H9 (cell line): ENCODE measurements at regions not wholly inside any gene's neighbourhood (a gene's known extent, or its start where the extent isn't known, plus 50 kb on each side); places are given as distances from the start of the nearest gene placed in this dataset.
"Not testable (repeated sequence)": the region's sequence is repeated elsewhere in the genome, so short reads cannot be mapped to it uniquely, and the experiment has no call there.

Experiments
- DNase-seq: peaks from one replicate; pipeline ENCODE4 v3.0.0-alpha.2; 2017
- H2AFZ ChIP-seq: one replicate; pipeline ENCODE4 v1.6.1; 2013; ENCODE audit warnings: mild to moderate bottlenecking, low read length, control low read depth, moderate library complexity
- H2AK5ac ChIP-seq: 2 replicates; pipeline ENCODE4 v1.6.1; 2013; ENCODE audit warnings: low read length, control low read depth, mixed read lengths; ENCODE audit not compliant: insufficient read length
- H2BK120ac ChIP-seq: one replicate; pipeline ENCODE4 v1.6.1; 2013; ENCODE audit warnings: low read depth, mild to moderate bottlenecking, low read length, control low read depth, inconsistent platforms; ENCODE audit not compliant: poor library complexity, severe bottlenecking
- H2BK12ac ChIP-seq: 2 replicates; pipeline ENCODE4 v1.6.1; 2013; ENCODE audit warnings: low read length, control low read depth, mixed read lengths, low read depth; ENCODE audit not compliant: insufficient read length
- H2BK15ac ChIP-seq: 2 replicates; pipeline ENCODE4 v1.6.1; 2013; ENCODE audit warnings: low read depth, low read length, control low read depth
- H2BK20ac ChIP-seq: one replicate; pipeline ENCODE4 v1.6.1; 2013; ENCODE audit warnings: low read depth, mild to moderate bottlenecking, low read length, control low read depth, inconsistent platforms; ENCODE audit not compliant: poor library complexity, severe bottlenecking
- H2BK5ac ChIP-seq: 2 replicates; pipeline ENCODE4 v1.6.1; 2013; ENCODE audit warnings: low read length, control low read depth, mixed read lengths; ENCODE audit not compliant: insufficient read length
- H3K14ac ChIP-seq: 2 replicates; pipeline ENCODE4 v1.6.1; 2013; ENCODE audit warnings: low read length, control low read depth; ENCODE audit not compliant: insufficient read depth
- H3K18ac ChIP-seq: 2 replicates; pipeline ENCODE4 v1.6.1; 2013; ENCODE audit warnings: low read depth, mild to moderate bottlenecking, mixed read lengths, low read length, control low read depth; ENCODE audit not compliant: insufficient read length
- H3K23ac ChIP-seq: 2 replicates; pipeline ENCODE4 v1.6.1; 2013; ENCODE audit warnings: low read length, control low read depth, mixed read lengths, low read depth; ENCODE audit not compliant: insufficient read length
- H3K23me2 ChIP-seq: 2 replicates; pipeline ENCODE4 v1.6.1; 2013; ENCODE audit warnings: low read depth, mild to moderate bottlenecking, mixed read lengths, low read length, control low read depth; ENCODE audit not compliant: insufficient read length, poor library complexity, severe bottlenecking
- H3K27ac ChIP-seq: 2 replicates; pipeline ENCODE4 v1.5.1; 2013; ENCODE audit warnings: low read length, control low read depth, mixed read lengths, low read depth; ENCODE audit not compliant: insufficient read length
- H3K27me3 ChIP-seq: 2 replicates; pipeline ENCODE4 v1.6.1; 2013; ENCODE audit warnings: low read length, control low read depth, inconsistent platforms; ENCODE audit not compliant: insufficient read depth
- H3K4ac ChIP-seq: 2 replicates; pipeline ENCODE4 v1.6.1; 2013; ENCODE audit warnings: low read depth, mild to moderate bottlenecking, control low read depth, inconsistent platforms, low read length, moderate library complexity
- H3K4me1 ChIP-seq: 2 replicates; pipeline ENCODE4 v1.6.1; 2013; ENCODE audit warnings: low read length, control low read depth, inconsistent platforms; ENCODE audit not compliant: insufficient read depth
- H3K4me2 ChIP-seq: 2 replicates; pipeline ENCODE4 v1.6.1; 2013; ENCODE audit warnings: low read length, control low read depth, mixed read lengths; ENCODE audit not compliant: insufficient read length, insufficient read depth
- H3K56ac ChIP-seq: 2 replicates; pipeline ENCODE4 v1.6.1; 2013; ENCODE audit warnings: low read depth, mild to moderate bottlenecking, mixed read lengths, low read length, control low read depth; ENCODE audit not compliant: insufficient read length
- H3K79me1 ChIP-seq: 2 replicates; pipeline ENCODE4 v1.6.1; 2013; ENCODE audit warnings: low read depth, mild to moderate bottlenecking, moderate library complexity, low read length, control low read depth, inconsistent platforms; ENCODE audit not compliant: insufficient read depth, poor library complexity, severe bottlenecking
- H3K79me2 ChIP-seq: 2 replicates; pipeline ENCODE4 v1.6.1; 2013; ENCODE audit warnings: low read length, control low read depth, inconsistent platforms; ENCODE audit not compliant: insufficient read depth
- H3K9ac ChIP-seq: 2 replicates; pipeline ENCODE4 v1.6.1; 2013; ENCODE audit warnings: low read length, control low read depth, mixed read lengths; ENCODE audit not compliant: insufficient read length; ENCODE audit errors: extremely low read depth
- H3K9me3 ChIP-seq: one replicate; pipeline ENCODE4 v1.6.1; 2013; ENCODE audit warnings: low read depth, low read length, inconsistent platforms; ENCODE audit not compliant: control insufficient read depth
- H3T11ph ChIP-seq: one replicate; pipeline ENCODE4 v1.6.1; 2013; ENCODE audit warnings: mild to moderate bottlenecking, low read length, control low read depth, inconsistent platforms
- H4K20me1 ChIP-seq: one replicate; pipeline ENCODE4 v1.6.1; 2013; ENCODE audit not compliant: control insufficient read depth, insufficient read length, insufficient read depth
- H4K5ac ChIP-seq: 2 replicates; pipeline ENCODE4 v1.6.1; 2013; ENCODE audit warnings: low read depth, mild to moderate bottlenecking, mixed read lengths, low read length, control low read depth; ENCODE audit not compliant: insufficient read length
- H4K8ac ChIP-seq: replicated peaks from 2 replicates; pipeline ENCODE4 v1.6.1; 2013; ENCODE audit warnings: low read length, control low read depth, mixed read lengths, low read depth; ENCODE audit not compliant: insufficient read length
- H4K91ac ChIP-seq: 2 replicates; pipeline ENCODE4 v1.6.1; 2013; ENCODE audit warnings: low read depth, mild to moderate bottlenecking, moderate library complexity, mixed read lengths, low read length, control low read depth; ENCODE audit not compliant: insufficient read length
- H3K27ac Mint-ChIP-seq, 3 experiments: 2 replicates in 2 of 3; 3 replicates in 1 of 3; pipeline ENCODE4 v1.8.0; 2020 to 2021; ENCODE audit warnings: mixed read lengths in 3 of 3, mild to moderate bottlenecking in 1 of 3, moderate library complexity in 1 of 3
- H3K27me3 Mint-ChIP-seq: 2 replicates; pipeline ENCODE4 v1.8.0; 2021; ENCODE audit warnings: low read depth, mild to moderate bottlenecking, moderate library complexity, mixed read lengths
- H3K36me3 Mint-ChIP-seq, 3 experiments: 2 replicates in 2 of 3; 3 replicates in 1 of 3; pipeline ENCODE4 v1.8.0; 2020 to 2021; ENCODE audit warnings: low read depth in 3 of 3, mixed read lengths in 3 of 3; ENCODE audit not compliant: insufficient read depth in 1 of 3
- H3K4me1 Mint-ChIP-seq, 2 experiments: 2 replicates each; pipeline ENCODE4 v1.8.0; 2020; ENCODE audit warnings: mixed read lengths in 2 of 2
- H3K4me3 Mint-ChIP-seq, 2 experiments: 2 replicates in 1 of 2; 3 replicates in 1 of 2; pipeline ENCODE4 v1.8.0; 2020 to 2021; ENCODE audit warnings: mild to moderate bottlenecking in 2 of 2, mixed read lengths in 2 of 2, moderate library complexity in 1 of 2
- H3K9me3 Mint-ChIP-seq, 2 experiments: 2 replicates in 1 of 2; 3 replicates in 1 of 2; pipeline ENCODE4 v1.8.0; 2020; ENCODE audit warnings: mild to moderate bottlenecking in 2 of 2, mixed read lengths in 2 of 2, moderate library complexity in 1 of 2
- WGBS: extraction: QIAGEN DNeasy Blood & Tissue Kit; methylation state at CpG from one replicate; pipeline ENCODE4 v1.1.7; 2013; ENCODE audit warnings: missing lambda C conversion rate, low lambda C conversion rate, mixed read lengths; ENCODE audit not compliant: insufficient read length; ENCODE audit errors: extremely low coverage; 5-methylcytosine and 5-hydroxymethylcytosine counted together

- H3K36me3 Mint-ChIP-seq, DNase-seq, H2AK5ac ChIP-seq, H3K23me2 ChIP-seq, H2BK15ac ChIP-seq, H4K91ac ChIP-seq, H3K4me1 Mint-ChIP-seq, H2AFZ ChIP-seq, H3K4me3 Mint-ChIP-seq, H3K18ac ChIP-seq, H3K56ac ChIP-seq, H3K9me3 ChIP-seq, H3K79me1 ChIP-seq, H4K8ac ChIP-seq, H4K5ac ChIP-seq, H3K23ac ChIP-seq, H3K9ac ChIP-seq, H4K20me1 ChIP-seq, H2BK120ac ChIP-seq, H3K79me2 ChIP-seq, H3K4me1 ChIP-seq, H3K4ac ChIP-seq, H3K27ac ChIP-seq, H2BK20ac ChIP-seq, H3K4me2 ChIP-seq, H2BK5ac ChIP-seq, H3K27me3 ChIP-seq, H3T11ph ChIP-seq, H3K27ac Mint-ChIP-seq, H2BK12ac ChIP-seq, H3K14ac ChIP-seq: not testable (repeated sequence)
- Mint-ChIP-seq H3K27me3 (peaks cover 53% of the 10 kb centered on the region), H3K9me3 (peaks cover 39 to 45% of the 10 kb centered on the region in 2 experiments)
Observed at GRCh38 chr9:41047792-41048191, 80.7 kb downstream of the FOXD4L6 start.

DNA sequence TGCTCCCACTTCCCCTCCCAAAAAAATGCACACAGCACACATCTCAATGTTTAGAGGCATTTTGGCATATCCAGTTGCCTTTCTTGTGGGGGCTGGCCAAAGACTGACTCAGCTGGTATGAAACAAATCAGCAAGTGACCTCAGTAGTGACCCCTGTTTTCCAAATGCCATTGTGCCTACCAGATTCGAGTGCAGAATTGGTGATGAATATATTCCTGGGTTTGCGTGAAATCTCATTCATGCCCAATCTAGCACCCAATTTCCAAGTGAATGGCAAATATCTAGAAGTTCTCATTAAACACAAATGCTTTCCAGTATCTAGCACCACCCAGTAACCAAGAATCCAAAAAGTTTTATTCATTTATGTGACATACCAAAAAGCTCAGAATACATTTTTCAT, 83.6 kb downstream of the FOXD4L6 start:
- H2BK5ac ChIP-seq, H3K79me2 ChIP-seq, H3K27ac ChIP-seq, H3K4me1 Mint-ChIP-seq, H3K23me2 ChIP-seq, H2BK120ac ChIP-seq, H4K91ac ChIP-seq, H4K5ac ChIP-seq, H2AK5ac ChIP-seq, H3K56ac ChIP-seq, H2BK15ac ChIP-seq, H3K14ac ChIP-seq, DNase-seq, H2BK12ac ChIP-seq, H2AFZ ChIP-seq, H3K79me1 ChIP-seq, H4K20me1 ChIP-seq, H3K9ac ChIP-seq, H3K4me2 ChIP-seq, H4K8ac ChIP-seq, H3T11ph ChIP-seq, H3K9me3 ChIP-seq, H3K4ac ChIP-seq, H3K27ac Mint-ChIP-seq, H3K4me3 Mint-ChIP-seq, H2BK20ac ChIP-seq, H3K36me3 Mint-ChIP-seq, H3K4me1 ChIP-seq, H3K23ac ChIP-seq, H3K27me3 ChIP-seq, H3K18ac ChIP-seq: not testable (repeated sequence)
- Mint-ChIP-seq H3K9me3 (peaks cover 44% of the 10 kb centered on the region in 2 experiments), H3K27me3 (peaks cover 58% of the 10 kb centered on the region)
- WGBS = no CpG with 5 or more reads among the region's 2 CpGs
